NCI-H526 treated with DMSO at 0.1 percent for 48 hours (cell line): ENCODE measurements at regions not wholly inside any gene's neighbourhood (a gene's known extent, or its start where the extent isn't known, plus 50 kb on each side); places are given as distances from the start of the nearest gene placed in this dataset.
"Not testable (repeated sequence)": the region's sequence is repeated elsewhere in the genome, so short reads cannot be mapped to it uniquely, and the experiment has no call there.

Experiments
- DNase-seq: peaks from one replicate; lab custom pipeline; 2025; lab: John Stamatoyannopoulos, UW

GRCh38 chr11:107276077-107276476, 181.5 kb downstream of the CWF19L2 start:
- DNase-seq: no peak

DNA sequence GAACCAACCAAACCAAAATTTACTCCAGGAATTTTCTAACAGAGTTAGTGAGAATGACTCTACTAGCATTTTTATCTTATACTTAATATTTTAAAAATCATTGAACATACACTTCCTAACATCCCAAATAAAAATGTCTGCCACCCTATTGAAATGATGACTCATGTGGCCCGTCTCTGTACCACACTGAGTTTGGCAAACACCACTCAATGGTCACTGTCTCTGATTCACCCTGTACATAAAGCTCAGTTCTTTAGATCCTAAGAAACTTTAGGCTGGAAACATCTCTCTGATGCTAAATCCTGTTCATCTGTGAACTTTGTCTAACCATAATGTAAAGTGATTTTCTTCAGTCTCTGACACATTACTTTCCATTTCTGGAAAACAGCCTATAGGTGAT, 182.0 kb downstream of the CWF19L2 start:
- no peak for DNase-seq

DNA sequence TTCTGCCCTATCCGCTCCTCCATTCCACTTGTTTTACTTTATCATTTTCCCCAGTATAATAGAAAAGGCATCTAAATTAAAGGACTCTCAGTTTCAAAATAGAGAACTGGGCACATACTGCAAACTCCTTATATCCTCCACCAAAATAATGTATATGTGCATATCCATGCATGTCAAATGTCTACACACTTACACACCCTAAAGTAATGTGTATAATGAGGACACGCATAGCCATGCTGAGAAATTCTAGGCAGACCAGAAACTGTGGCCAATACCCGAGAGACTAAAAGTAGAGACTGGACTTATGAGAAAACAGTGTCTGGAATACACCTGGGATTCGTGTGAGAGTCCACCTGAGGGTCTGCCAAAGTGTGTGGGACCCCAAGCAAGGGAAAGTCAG, 183.5 kb downstream of the CWF19L2 start:
- no peak for DNase-seq

DNA sequence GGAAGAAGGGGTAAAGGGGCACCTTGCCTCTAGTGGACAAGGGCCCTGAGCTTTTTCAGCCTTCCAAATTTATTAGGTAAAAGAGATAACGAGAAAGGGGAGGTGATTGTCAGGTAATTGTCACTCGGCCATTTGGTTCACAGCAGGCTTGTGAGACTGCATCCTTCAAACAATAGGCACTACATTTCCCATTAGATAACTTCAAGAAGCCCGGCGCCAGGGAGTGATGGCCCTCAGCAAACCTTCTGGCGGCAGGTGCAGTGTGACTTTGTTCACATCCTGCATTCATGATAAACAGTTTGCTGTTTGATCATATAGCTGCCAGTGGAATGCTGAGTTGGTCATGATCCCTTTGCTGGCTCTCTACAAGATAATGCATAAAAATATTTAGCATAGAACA, 185.1 kb downstream of the CWF19L2 start:
- no peak for DNase-seq

DNA sequence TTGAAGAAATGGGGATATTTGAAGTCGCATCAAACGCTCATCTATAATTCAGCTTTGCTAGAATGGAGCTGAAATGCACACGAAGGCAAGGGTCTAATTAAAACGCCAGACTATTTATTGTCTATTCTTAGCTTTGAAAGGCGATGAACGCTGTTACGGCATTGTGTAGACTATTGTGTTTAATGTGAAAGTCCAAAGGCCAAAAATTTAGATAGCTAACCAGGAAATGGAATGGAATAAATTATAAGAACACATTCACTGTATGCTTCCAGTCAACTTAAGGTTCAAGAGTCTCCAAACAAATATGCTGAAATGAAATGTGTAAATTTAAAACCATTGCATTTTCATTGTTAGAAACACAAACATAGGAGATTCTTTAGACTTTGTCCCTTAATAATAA, 186.2 kb downstream of the CWF19L2 start:
- DNase-seq: peak; percentile 54

DNA sequence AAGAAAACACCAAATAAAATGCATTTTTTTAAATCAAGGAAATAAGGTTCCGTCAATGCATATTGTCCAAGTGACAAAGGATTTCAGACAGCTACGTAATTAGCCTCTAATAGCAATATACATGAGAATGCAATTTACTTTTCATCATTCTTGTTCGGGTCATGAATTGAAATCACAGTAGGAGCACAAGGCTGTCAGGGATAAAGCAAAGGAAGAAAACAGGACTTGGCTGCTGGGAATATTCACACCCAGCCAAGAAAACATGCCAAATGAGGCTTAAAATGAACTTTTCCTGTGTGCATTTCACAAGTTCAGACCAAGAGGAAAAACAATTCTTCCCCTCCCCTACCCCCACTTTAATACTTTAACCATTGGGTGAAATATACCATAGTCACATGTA, 188.6 kb downstream of the CWF19L2 start:
- no peak for DNase-seq

- DNase-seq: no peak
Observed at GRCh38 chr11:107266455-107266854, 191.2 kb downstream of the CWF19L2 start.

DNA sequence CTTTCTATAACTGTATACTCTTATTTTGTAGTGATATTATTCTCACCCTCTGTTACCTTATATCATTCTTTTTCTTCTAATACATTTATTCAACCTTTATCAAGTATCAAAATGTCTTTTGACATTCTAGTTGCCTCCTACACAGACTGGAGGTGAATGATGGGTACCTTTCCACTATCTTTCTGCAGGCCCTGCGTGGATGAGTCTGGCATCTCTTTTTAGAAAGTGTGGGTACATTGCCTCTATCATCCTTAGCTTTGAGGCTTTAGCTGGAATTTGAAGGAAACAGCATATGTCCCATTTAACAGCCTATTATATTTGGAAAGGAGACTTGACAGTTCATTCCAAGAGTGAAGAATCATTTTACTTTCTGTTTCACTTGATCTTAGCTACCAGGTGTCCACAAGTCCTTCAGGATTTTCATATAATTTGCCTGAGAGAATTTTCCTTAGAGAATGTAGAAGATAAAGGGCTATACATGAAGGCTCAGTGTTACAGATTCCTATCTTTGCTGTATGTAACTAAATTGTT, 192.0 kb downstream of the CWF19L2 start:
- no peak for DNase-seq

DNA sequence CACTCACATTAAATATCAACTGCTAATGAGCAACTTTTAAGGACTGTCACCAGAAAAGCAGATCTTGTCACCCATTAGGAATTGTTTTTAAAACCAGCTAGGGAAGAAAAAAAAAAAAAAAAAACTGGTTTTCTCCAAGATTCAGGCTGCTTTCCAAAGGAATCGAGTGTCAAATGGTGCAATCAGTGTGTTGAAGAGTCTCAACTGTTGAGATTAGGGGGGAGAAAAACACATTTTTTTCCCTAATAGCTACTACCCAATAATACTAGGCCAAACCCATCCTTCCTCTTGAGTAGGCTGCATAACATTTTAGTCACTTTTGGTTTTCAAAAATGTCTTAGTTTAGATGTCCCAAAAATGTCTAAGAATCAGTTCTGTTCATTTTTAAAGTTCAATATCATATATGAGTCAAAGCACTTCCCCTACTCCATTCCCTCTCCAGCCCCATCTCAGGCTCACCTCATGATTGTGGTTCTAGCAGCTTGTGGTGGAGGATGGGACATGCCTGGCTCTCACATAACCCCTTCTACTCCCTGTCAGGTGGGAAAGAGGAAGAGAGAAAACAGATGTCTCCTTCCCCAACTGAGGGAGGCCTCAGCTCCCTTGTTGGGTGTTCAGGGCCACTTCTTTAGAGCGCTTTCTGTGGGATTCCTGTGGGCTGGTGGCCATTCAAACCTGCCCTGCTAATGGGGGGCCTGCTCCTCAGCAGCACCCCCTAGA, 193.6 kb downstream of the CWF19L2 start:
- DNase-seq: no peak

- DNase-seq: no peak
Observed at GRCh38 chr11:107259811-107260221, 197.8 kb downstream of the CWF19L2 start.

DNA sequence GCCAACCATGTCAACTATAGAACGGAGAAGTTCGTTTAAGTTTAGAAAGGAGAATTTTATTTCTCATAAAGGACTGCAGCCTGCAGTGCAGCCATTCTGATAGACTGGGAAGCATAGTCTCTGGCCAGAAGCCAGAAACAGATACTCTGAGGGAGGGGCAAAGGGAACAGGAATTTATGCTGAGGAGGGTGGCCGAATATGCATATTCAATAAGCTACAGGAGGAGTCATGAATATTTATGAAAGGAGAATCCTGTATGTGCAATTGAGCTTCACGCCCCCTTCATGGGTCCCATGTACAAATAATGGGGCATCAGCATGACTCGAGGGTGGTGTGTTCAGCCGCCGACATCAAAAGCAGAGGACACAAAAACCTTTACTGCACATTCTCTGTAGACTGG, 199.9 kb downstream of the CWF19L2 start:
- peak; percentile 55 for DNase-seq

GRCh38 chr11:107253661-107254060, 204.0 kb downstream of the CWF19L2 start:
- not testable (repeated sequence) for DNase-seq

DNA sequence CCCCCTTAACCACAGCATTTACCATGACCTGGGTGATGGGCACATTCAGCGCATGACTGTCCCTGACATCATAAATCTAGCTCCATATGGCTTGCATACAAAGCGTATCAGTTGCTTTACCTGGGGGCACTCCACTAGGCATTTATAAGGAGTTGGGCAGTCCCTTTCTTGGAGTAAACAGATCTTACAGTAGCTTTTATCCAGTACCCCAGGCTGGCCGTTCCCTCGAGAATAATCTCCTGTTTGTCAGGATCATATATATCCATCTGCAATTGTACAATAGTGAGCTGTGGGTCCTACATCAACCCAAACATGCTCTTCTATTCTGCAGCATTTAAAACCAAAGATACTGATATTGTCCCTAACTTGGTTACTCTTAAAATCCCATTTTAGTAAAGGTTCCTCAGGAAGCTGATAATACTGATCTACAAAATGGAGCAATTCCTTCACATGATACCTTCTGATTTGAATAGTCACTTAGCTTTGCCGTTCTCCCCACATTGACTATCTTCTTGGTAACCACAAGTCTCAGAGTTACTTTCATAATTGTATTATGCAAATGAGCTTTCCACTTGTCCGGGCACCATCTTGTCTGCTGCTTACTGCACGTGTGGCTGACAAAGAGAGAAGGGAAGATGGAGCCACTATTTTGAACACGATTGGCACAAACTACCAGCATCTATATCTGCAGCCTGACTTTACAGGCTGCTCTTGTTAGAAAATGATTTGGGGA, 205.0 kb downstream of the CWF19L2 start:
- DNase-seq: no peak

DNA sequence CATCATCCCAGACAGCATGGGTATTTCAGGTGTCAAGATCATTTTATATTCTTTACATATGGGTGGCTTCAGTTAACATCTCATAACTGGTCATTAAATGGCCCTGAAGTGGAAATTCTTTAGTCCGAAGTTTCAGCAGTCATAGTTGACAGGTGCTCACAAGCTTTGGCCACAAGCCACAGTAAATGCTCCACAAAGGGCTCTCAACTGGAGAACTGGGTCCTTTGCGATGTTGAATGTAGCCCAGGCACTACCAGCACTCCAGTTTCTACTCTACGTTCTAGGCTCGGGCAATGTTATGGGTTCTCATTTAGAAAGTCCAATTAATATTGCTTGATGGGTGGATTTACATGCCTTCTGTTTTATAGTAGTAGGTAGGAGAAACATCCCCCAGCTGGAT, 206.3 kb downstream of the CWF19L2 start:
- no peak for DNase-seq

DNA sequence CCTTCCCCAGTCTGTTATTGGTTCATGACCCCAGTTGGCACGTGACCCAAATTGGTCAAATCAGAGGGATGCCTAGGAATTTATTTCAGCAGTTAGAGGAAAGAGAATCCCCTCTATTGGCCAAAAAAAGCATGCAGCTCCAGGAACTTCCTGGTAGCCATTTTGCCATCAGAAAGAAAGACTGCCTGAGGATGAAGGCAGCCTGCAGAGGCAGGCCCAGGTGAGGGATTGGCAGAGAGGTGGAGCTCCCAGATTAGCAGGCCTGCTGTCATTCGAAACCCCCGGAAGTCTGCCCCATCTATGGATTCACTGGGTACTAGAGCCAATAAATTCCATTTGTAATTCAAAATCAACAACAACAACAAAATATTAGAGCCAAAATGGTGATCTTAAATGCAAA, 207.6 kb downstream of the CWF19L2 start:
- DNase-seq: no peak

DNA sequence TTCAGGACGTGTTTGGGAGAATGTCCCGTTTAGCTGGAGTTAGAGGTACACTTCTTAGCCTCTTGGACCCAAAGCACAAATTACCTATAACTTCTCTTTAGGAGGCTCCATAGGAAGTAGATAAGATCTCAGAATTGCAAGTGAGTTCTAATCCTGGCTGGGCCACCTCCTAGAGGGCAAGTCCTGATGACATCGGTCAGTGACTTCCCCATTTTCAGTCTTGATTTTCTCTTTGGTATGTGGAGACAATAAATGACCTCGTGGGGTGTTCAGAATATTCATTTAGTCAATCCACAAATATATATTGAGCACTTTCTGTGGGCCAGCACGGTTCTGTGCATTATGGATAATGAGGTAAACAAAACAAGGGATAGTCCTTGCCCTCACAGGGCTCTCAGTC, 208.6 kb downstream of the CWF19L2 start:
- DNase-seq: no peak

GRCh38 chr11:107247167-107247861, 210.3 kb downstream of the CWF19L2 start:
- DNase-seq: no peak

GRCh38 chr11:107243929-107244328, 213.7 kb downstream of the CWF19L2 start:
- no peak for DNase-seq

- DNase-seq: no peak
Observed at GRCh38 chr11:107232451-107232850, 214.2 kb upstream of the GUCY1A2 start.

GRCh38 chr11:107224836-107225235, 206.6 kb upstream of the GUCY1A2 start:
- no peak for DNase-seq

DNA sequence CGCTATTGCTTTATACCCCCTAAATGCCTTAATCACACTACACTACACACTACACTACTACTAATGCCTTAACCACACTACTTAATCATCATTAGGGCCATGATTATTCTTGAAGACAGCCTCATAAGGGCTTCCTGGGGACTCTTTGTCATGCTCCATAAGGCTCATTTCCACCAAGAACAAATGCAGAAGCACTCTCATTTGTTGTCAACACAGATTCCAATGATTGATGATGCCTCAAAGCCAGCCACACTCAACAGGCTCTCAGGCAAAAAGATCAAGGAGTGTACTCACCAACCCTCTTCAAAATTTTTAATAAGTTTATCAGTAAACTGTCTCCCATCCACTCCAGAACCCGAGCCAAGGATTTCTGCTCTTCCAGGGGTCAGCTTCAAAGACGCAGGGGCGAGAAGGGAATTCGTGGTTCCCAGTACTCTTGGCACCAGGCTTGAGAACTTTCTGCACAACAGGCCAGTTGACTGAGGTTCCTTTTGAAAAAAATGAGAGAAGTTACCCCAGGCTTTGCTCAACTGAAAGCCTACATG, 204.7 kb upstream of the GUCY1A2 start:
- no peak for DNase-seq

- no peak for DNase-seq
Observed at GRCh38 chr11:107222431-107222830, 204.2 kb upstream of the GUCY1A2 start.
